Stimulated activated CD4-positive, alpha-beta T cell treated with anti-CD3 and anti-CD28 coated beads, Interleukin-12 subunit alpha, Interleukin-12 subunit beta, amount 100 ng/mL, for 48 hours (primary cell): ENCODE measurements at regions not wholly inside any gene's neighbourhood (a gene's known extent, or its start where the extent isn't known, plus 50 kb on each side); places are given as distances from the start of the nearest gene placed in this dataset.
"Not testable (repeated sequence)": the region's sequence is repeated elsewhere in the genome, so short reads cannot be mapped to it uniquely, and the experiment has no call there.

Source experiments
- DNase-seq, 3 donors: peaks; one replicate each; pipeline ENCODE4 v3.0.0-alpha.2; 2020; ENCODE audit warnings: low read depth in 2 of 3, low spot score in 1 of 3

- not testable (repeated sequence) for DNase-seq
These were observed 242.5 kb downstream of the CYLC2 start for GRCh38 chr9:103237571-103238109.

- no peak for DNase-seq
These were observed 246.9 kb downstream of the CYLC2 start for GRCh38 chr9:103242025-103242424.

- no peak for DNase-seq
These were observed 247.4 kb downstream of the CYLC2 start for GRCh38 chr9:103242486-103242885.

GRCh38 chr9:103243553-103243952 lies 248.4 kb downstream of the CYLC2 start:
- DNase-seq = no peak

GRCh38 chr9:103245369-103245768 lies 250.2 kb downstream of the CYLC2 start:
- DNase-seq = no peak

- DNase-seq = no peak
These were observed 266.8 kb downstream of the CYLC2 start for GRCh38 chr9:103261951-103262350.

GRCh38 chr9:103266064-103266463 lies 270.9 kb downstream of the CYLC2 start:
- no peak for DNase-seq

GRCh38 chr9:103277240-103277639 lies 282.1 kb downstream of the CYLC2 start:
- DNase-seq = no peak

GRCh38 chr9:103281126-103281525 lies 286.0 kb downstream of the CYLC2 start:
- DNase-seq = no peak

- no peak for DNase-seq
These were observed 292.2 kb downstream of the CYLC2 start for GRCh38 chr9:103287361-103287760.

GRCh38 chr9:103296189-103296588 lies 301.1 kb downstream of the CYLC2 start:
- no peak for DNase-seq

- no peak for DNase-seq
These were observed 305.9 kb downstream of the CYLC2 start for GRCh38 chr9:103301051-103301450.

GRCh38 chr9:103304797-103305196 lies 309.7 kb downstream of the CYLC2 start:
- DNase-seq = no peak

- no peak for DNase-seq
These were observed 324.8 kb downstream of the CYLC2 start for GRCh38 chr9:103319979-103320378.

GRCh38 chr9:103323699-103324098 lies 328.6 kb downstream of the CYLC2 start:
- DNase-seq = no peak

GRCh38 chr9:103335461-103335860 lies 340.3 kb downstream of the CYLC2 start:
- no peak for DNase-seq

GRCh38 chr9:103355000-103355399 lies 359.9 kb downstream of the CYLC2 start:
- no peak for DNase-seq

GRCh38 chr9:103357980-103358379 lies 362.8 kb downstream of the CYLC2 start:
- not testable (repeated sequence) for DNase-seq

- no peak for DNase-seq
These were observed 366.8 kb downstream of the CYLC2 start for GRCh38 chr9:103361906-103362305.

GRCh38 chr9:103362986-103363385 lies 367.9 kb downstream of the CYLC2 start:
- no peak for DNase-seq

- DNase-seq = no peak
These were observed 369.6 kb downstream of the CYLC2 start for GRCh38 chr9:103364753-103365152.

- no peak for DNase-seq
These were observed 376.0 kb downstream of the CYLC2 start for GRCh38 chr9:103371152-103371551.

- no peak for DNase-seq
These were observed 377.7 kb downstream of the CYLC2 start for GRCh38 chr9:103372828-103373227.

- DNase-seq = no peak
These were observed 382.5 kb downstream of the CYLC2 start for GRCh38 chr9:103377667-103378066.
